T-helper 17 cell (primary cell): ENCODE measurements at regions not wholly inside any gene's neighbourhood (a gene's known extent, or its start where the extent isn't known, plus 50 kb on each side); places are given as distances from the start of the nearest gene placed in this dataset.

Source experiments
- ATAC-seq: fragments of 150-1000 bp; cut with Tn5 transposase; 2 replicates; pipeline ENCODE4 v1.10.0; 2021; ENCODE audit warnings: mild to moderate bottlenecking, moderate library complexity
- DNase-seq, 3 donors: peaks; one replicate each; pipeline versions ENCODE4 v3.0.0 to v3.0.0-alpha.2; 2020 to 2021
- H3K9me3 ChIP-seq: one replicate; pipeline ENCODE4 v1.7.0; 2013; ENCODE audit warnings: low read length, mild to moderate bottlenecking; ENCODE audit not compliant: control insufficient read depth, poor library complexity, severe bottlenecking
- H3K27ac Mint-ChIP-seq: one replicate; pipeline ENCODE4 v1.8.0; 2022; ENCODE audit warnings: mild to moderate bottlenecking, moderate library complexity, mixed read lengths
- H3K27me3 Mint-ChIP-seq: one replicate; pipeline ENCODE4 v1.8.0; 2022; ENCODE audit warnings: mixed read lengths
- H3K36me3 Mint-ChIP-seq: one replicate; pipeline ENCODE4 v1.8.0; 2022; ENCODE audit warnings: low read depth, mixed read lengths
- H3K4me1 Mint-ChIP-seq: one replicate; pipeline ENCODE4 v1.8.0; 2022; ENCODE audit warnings: mild to moderate bottlenecking, mixed read lengths
- H3K4me3 Mint-ChIP-seq: one replicate; pipeline ENCODE4 v1.8.0; 2022; ENCODE audit warnings: mild to moderate bottlenecking, moderate library complexity, mixed read lengths

- DNase-seq (no peak), ATAC-seq (no peak)
- Mint-ChIP-seq H3K27ac (no peak overlapping the region), H3K4me3 (no peak overlapping the region), H3K36me3 (peaks cover 2% of the 10 kb centered on the region), H3K4me1 (peaks cover 3% of the 10 kb centered on the region), H3K27me3 (peaks cover 70% of the 10 kb centered on the region)
- no peaks in the 10 kb centered on the region for H3K9me3 ChIP-seq
These were observed 615.9 kb downstream of the PTPRU start for GRCh38 chr1:29852248-29852647.

- H3K27ac Mint-ChIP-seq: no peak overlapping the region
- no peak for ATAC-seq
These were observed 615.4 kb downstream of the PTPRU start for GRCh38 chr1:29851691-29852090.

DNA sequence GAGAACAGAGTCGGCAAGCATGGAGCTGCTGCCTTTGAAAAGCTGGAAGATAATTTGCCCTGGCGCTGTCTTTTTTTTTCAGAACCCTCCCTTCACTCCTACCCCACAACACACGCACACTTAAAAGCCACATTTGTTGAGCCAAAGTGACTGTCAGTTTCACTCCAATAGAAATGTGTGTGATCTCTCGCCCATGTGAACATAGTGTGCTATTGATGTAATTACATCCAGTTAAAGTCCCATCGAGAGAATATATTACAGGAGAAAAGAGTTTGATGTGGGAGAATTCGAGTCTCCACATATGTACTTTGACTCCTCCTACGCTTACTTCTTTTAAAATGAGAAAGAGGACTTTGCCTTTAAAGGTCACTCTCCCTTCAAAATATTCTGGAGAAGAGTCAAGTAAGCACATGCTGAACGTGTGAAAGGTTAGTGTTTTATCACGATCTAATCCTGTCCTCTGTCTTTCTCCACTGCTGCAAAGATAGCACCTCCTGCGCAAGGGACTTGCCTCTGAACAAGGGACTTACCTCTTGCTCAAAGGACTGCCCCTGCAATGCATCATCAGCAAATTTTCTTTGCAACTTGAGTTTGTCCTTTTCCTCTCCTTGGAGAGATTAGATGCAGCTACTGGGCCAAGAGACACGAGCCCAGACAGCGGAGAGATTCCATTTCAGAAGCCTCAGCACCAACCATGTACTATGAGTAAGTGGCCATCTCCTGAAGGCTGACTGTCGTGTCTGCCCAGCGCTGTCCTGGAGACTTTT, 613.9 kb downstream of the PTPRU start:
- Mint-ChIP-seq H3K36me3 (peaks cover 4% of the 10 kb centered on the region), H3K27me3 (peaks cover 65% of the 10 kb centered on the region), H3K4me1 (peaks cover 3% of the 10 kb centered on the region), H3K4me3 (no peak overlapping the region), H3K27ac (no peak overlapping the region)
- DNase-seq (no peak), ATAC-seq (no peak)
- no peaks in the 10 kb centered on the region for H3K9me3 ChIP-seq

More at GRCh38 chr1:29851691-29852090, 615.4 kb downstream of the PTPRU start:
- no peak for DNase-seq
- peaks cover 4% of the 10 kb centered on the region for H3K36me3 Mint-ChIP-seq
- peaks cover 3% of the 10 kb centered on the region for H3K4me1 Mint-ChIP-seq
- peaks cover 72% of the 10 kb centered on the region for H3K27me3 Mint-ChIP-seq
- H3K4me3 Mint-ChIP-seq: no peak overlapping the region
- no peaks in the 10 kb centered on the region for H3K9me3 ChIP-seq

GRCh38 chr1:29849038-29849750, 612.9 kb downstream of the PTPRU start:
- ATAC-seq (peak; percentile 37), DNase-seq (no peak)
- no peak overlapping the region for H3K27ac Mint-ChIP-seq
- peaks cover 3% of the 10 kb centered on the region for H3K4me1 Mint-ChIP-seq
- H3K9me3 ChIP-seq: no peaks in the 10 kb centered on the region
- peaks cover 4% of the 10 kb centered on the region for H3K36me3 Mint-ChIP-seq
- no peak overlapping the region for H3K4me3 Mint-ChIP-seq
- H3K27me3 Mint-ChIP-seq: peaks cover 69% of the 10 kb centered on the region

DNA sequence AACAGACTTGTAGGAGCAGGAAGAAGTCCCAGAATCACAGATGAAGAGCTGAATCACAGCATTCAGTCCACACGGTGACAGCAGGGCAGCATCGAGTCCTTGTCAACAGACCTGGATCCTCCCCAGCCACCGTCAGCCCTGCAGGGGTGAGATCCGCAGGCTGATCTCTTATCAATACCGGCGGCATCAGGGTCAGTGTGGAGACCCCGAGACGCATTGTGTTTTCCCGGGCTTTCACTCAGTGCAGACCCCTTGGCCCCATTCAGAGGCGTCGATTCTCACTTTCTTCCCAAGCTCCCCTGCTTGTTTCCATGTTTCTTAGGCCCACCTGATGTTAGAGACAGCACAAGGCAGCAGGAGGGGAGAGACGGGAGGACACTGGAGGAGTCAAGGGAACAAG, 609.6 kb downstream of the PTPRU start:
- Mint-ChIP-seq H3K4me3 (no peak overlapping the region), H3K27me3 (peaks cover 50% of the 10 kb centered on the region), H3K36me3 (peaks cover 4% of the 10 kb centered on the region), H3K4me1 (peaks cover 3% of the 10 kb centered on the region), H3K27ac (no peak overlapping the region)
- no peak for ATAC-seq
- no peaks in the 10 kb centered on the region for H3K9me3 ChIP-seq
- no peak for DNase-seq

- Mint-ChIP-seq H3K27ac (no peak overlapping the region), H3K4me1 (no peaks in the 10 kb centered on the region), H3K4me3 (no peak overlapping the region), H3K27me3 (peaks cover 33% of the 10 kb centered on the region), H3K36me3 (peaks cover under 1% of the 10 kb centered on the region)
- DNase-seq (no peak), ATAC-seq (no peak)
- no peaks in the 10 kb centered on the region for H3K9me3 ChIP-seq
These were observed 605.8 kb downstream of the PTPRU start for GRCh38 chr1:29842130-29842529.

DNA sequence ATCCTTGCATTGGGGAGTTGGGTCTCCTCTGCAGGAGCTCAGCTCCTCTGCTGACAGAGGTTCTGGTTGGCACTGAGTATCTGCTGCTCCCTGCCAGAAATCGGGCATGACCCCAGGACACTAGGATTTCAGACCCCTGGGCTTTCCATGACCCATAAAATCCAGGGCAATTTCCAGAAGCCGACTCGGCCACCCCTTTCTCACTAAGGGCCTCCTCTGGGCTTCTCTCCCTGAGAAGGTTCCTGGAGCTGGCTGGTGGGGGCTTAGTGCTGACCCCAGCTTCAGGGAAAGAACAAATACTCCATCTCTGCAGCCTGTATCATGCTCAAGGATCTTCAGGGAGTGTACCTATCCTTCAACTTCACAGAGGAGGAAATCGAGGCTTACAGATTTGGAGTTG, 603.4 kb downstream of the PTPRU start:
- Mint-ChIP-seq H3K27me3 (peaks cover 43% of the 10 kb centered on the region), H3K27ac (no peak overlapping the region), H3K4me1 (no peaks in the 10 kb centered on the region), H3K36me3 (peaks cover 2% of the 10 kb centered on the region), H3K4me3 (no peak overlapping the region)
- H3K9me3 ChIP-seq: no peaks in the 10 kb centered on the region
- DNase-seq: no peak
- ATAC-seq: no peak

DNA sequence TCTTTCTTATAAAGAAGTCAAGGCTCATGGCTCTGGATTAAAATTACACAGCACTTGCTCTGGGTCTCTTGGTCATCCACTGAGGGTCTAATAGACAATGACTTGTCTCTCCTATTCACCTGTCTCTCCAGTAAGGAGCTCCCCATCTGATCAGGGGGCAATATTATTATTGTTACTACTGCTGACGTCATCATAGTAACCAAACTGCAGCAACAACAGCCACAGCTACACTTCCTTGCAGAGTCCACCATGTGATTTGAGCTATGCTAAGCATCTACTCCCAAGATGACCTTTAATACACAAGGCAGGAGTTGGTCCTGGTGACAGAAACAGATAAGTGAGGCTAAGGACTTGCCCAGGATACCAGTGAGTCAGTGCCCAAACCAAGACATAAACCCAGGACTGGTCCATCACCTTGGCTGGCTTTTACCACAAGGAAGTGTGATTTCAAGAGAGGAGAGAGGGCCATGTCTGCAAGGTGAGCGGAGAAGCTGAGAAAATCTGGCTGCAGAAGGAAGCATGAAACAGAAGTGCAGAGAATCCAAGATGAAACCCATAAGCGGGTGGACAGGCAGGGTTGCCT, 602.5 kb downstream of the PTPRU start:
- Mint-ChIP-seq H3K4me1 (no peaks in the 10 kb centered on the region), H3K27ac (no peak overlapping the region), H3K36me3 (peaks cover 2% of the 10 kb centered on the region), H3K4me3 (no peak overlapping the region), H3K27me3 (peaks cover 48% of the 10 kb centered on the region)
- H3K9me3 ChIP-seq: no peaks in the 10 kb centered on the region
- DNase-seq (no peak), ATAC-seq (no peak)

DNA sequence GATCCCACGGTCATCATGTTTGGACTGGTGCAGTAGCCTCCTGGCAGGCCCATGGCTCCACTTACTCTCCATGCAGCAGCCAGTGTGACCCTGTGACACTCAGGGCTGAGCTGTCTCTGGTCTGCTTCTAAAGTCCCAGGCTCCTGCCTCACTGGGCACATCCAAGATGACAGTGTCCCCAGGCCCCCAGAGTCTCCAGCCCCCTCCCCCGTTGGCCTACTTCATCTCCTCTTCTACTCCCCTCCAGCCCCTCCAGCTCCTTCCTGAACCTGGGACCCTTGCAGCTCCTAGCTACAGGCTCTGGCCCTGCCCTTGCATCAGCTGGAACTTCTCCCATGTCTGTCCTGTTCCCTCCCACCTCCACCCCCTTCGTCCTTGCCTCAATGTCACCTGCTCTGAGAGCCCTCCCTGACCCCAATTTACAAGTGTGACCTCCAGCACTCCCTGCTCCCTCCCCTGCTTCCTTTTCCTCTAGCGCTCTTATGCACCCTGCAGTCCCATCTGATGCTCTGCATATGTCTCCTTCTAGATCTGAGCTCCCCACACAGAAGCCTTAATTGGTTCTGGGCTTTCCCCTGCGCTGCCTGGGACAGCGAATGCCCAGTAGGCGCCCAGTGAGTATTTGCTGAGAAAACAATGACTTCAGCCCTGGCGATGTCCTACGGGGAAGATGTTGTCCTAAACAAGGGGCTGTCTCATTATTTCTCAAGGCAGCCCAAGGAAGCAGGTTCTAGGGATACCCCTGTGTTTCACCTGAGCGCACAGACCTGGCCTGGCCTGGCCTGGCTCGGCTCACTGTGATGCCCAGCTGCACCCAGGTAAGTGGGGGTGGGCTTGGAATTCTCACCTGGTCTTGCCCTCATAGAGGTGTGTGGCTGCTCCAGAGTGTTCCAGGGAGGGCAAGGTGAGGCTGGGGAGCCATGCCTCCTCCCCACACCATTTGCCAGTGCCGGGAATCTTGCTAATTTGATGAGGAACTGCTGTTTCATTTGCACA, 600.6 kb downstream of the PTPRU start:
- Mint-ChIP-seq H3K27me3 (peaks cover 64% of the 10 kb centered on the region), H3K4me1 (peaks cover 3% of the 10 kb centered on the region), H3K27ac (no peak overlapping the region), H3K36me3 (peaks cover 2% of the 10 kb centered on the region), H3K4me3 (no peak overlapping the region)
- no peaks in the 10 kb centered on the region for H3K9me3 ChIP-seq
- no peak for DNase-seq
- ATAC-seq: no peak

DNA sequence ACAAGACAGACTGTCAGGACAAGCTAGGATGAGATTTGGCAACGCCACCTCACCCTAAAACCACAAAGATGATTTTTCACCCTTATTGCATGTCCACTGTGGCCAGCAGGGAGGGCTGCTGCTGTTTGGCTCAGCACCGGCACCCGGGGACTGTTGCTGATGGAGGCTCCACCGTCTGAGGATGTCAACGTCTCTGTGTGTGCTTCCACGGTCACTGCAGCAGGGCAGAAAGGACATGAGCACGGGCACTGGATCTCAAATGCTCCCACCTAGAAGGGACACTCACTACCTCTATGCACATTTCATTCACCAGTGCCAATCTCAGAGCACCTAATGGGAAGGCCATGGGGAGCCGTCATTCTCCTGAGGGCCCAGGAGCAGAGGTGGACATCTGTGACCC, 599.6 kb downstream of the PTPRU start:
- ATAC-seq (no peak), DNase-seq (no peak)
- H3K4me3 Mint-ChIP-seq: no peak overlapping the region
- H3K36me3 Mint-ChIP-seq: peaks cover 2% of the 10 kb centered on the region
- H3K27ac Mint-ChIP-seq: no peak overlapping the region
- H3K4me1 Mint-ChIP-seq: peaks cover 3% of the 10 kb centered on the region
- H3K27me3 Mint-ChIP-seq: peaks cover 74% of the 10 kb centered on the region
- H3K9me3 ChIP-seq: no peaks in the 10 kb centered on the region

DNA sequence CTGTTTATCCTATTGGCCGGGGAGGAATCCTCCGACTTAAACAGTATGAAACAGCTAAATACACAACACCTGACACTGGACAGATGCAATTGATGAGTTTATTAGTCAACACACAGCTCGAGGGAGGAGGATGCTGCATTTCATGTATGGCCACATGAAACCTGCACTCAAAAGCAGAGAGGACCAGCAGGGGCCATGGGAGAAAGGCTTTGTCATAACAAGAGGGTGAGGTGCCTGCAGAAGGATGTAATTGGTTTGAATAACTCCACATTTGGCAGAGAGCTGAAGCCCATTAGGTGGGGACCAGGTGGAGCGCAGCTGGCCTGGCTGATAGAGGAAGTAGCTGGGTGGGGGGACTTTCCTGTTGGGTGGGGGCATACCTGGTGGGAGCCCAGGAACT, 599.1 kb downstream of the PTPRU start:
- ATAC-seq (no peak), DNase-seq (no peak)
- H3K27ac Mint-ChIP-seq: no peak overlapping the region
- H3K27me3 Mint-ChIP-seq: peaks cover 75% of the 10 kb centered on the region
- H3K4me3 Mint-ChIP-seq: no peak overlapping the region
- H3K9me3 ChIP-seq: no peaks in the 10 kb centered on the region
- H3K4me1 Mint-ChIP-seq: peaks cover 3% of the 10 kb centered on the region
- peaks cover 2% of the 10 kb centered on the region for H3K36me3 Mint-ChIP-seq

DNA sequence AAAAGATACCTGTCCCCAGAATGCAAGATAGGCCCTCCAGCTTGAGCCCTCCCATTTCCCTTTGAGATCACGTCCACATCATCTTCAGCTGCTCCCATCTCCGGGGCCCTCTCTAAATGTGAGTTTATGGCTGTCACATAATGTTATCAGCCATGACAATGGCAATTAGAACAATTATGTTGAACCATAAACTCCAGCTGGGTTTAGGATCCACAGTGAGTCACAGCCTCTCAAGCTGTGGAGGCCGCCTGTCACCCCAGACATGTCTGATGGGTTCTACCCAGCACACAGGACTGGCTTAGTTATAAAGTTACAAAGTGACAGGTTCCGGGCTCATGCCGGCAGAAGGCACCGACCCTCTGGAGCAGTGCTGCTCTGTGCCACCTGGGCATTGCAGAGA, 597.3 kb downstream of the PTPRU start:
- Mint-ChIP-seq H3K4me3 (no peak overlapping the region), H3K36me3 (peaks cover 2% of the 10 kb centered on the region), H3K27ac (no peak overlapping the region), H3K27me3 (peaks cover 71% of the 10 kb centered on the region), H3K4me1 (peaks cover 3% of the 10 kb centered on the region)
- ATAC-seq: no peak
- DNase-seq: no peak
- H3K9me3 ChIP-seq: no peaks in the 10 kb centered on the region

DNA sequence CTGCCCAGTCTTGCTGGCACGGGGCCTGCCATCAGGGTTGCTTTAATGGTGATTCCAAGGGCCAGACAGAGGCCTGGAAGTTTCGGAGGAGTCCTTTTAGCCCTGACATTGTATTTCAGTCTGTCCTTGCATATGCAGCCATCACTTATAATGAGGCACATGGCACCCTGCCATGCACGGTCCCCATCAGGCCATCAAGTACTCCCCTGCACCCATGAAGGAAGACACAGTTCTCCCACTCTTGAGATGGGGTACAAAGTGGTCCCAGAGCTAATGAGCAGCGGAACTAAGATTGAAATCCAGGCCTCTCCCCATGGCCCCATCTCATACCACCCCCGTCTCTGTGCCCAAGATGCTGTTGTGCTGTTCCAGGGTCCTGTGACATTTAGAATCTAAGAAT, 596.6 kb downstream of the PTPRU start:
- Mint-ChIP-seq H3K27me3 (peaks cover 66% of the 10 kb centered on the region), H3K36me3 (peaks cover 2% of the 10 kb centered on the region), H3K4me3 (no peak overlapping the region), H3K4me1 (peaks cover 3% of the 10 kb centered on the region), H3K27ac (no peak overlapping the region)
- no peak for ATAC-seq
- no peak for DNase-seq
- H3K9me3 ChIP-seq: no peaks in the 10 kb centered on the region
